ENCODE measurements at regions not wholly inside any gene's neighbourhood (a gene's known extent, or its start where the extent isn't known, plus 50 kb on each side); places are given as distances from the start of the nearest gene placed in this dataset.

DNA sequence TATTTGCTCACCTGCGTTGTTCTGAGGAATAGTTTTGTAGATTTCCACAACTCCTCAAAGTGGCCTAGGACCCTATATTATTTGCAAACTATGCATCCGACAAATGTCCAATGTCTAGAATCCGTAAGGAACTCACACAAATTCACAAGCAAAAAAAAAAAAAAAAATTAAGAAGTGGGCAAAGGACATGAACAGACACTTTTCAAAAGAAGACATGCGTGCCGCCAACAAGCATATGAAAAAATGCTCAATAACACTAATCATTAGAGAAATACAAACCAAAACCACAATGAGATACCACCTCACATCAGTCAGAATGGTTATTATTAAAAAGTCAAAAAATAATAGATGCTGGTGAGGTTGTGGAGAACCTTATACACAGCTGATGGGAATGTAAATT, 398.5 kb upstream of the PROK2 start:
- no peak for TF ChIP-seq CTCF (conservative IDR thresholded peaks at IDR 0.05; ENCODE audit: low read depth, low read length)
- Histone ChIP-seq H3K4me1 (ENCODE audit: low read depth, poor library complexity, severe bottlenecking) (peaks cover 9% of the 10 kb centered on the region), H3K27ac (no peak overlapping the region), H3K36me3 (ENCODE audit: insufficient read depth) (no peaks in the 10 kb centered on the region), H3K4me2 (no peak overlapping the region), H3K9ac (no peak overlapping the region), H3K4me3 (IDR thresholded peaks at IDR 0.05; ENCODE audit: insufficient read depth, low read depth, low read length) (no peak overlapping the region), H3K79me2 (ENCODE audit: insufficient read depth, low read depth) (no peaks in the 10 kb centered on the region), H4K20me1 (ENCODE audit: insufficient read depth) (no peaks in the 10 kb centered on the region), H3K27me3 (ENCODE audit: insufficient read depth, low read depth) (peaks cover 2% of the 10 kb centered on the region; the same call in 1 of the 2 replicates), H2AFZ (ENCODE audit: low read depth) (no peak overlapping the region)

DNA sequence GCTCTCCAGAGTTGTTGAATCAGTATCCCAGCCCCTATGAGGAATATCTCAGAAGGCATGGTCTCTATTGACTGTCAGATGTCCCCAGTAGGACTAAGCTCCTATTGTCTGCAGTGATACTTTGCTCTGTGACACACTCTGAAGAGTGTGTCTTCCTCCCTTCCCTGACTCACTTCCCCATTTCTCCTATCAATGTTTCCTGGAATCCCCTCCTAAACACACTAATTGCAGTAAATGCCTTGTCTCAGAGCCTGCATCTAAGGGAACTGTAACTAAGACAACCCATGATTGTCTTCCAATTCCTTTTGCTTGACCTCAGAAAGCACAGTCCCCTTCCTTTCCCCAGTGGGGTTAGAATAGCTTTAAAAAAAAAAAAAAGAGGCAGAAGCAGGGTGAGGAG, 397.3 kb upstream of the PROK2 start:
- H3K36me3 ChIP-seq (ENCODE audit: insufficient read depth) = no peaks in the 10 kb centered on the region
- H3K4me3 ChIP-seq (IDR thresholded peaks at IDR 0.05; ENCODE audit: insufficient read depth, low read depth, low read length) = no peak overlapping the region
- no peak overlapping the region for H3K4me2 ChIP-seq
- H3K27me3 ChIP-seq (ENCODE audit: insufficient read depth, low read depth) = peaks cover 4% of the 10 kb centered on the region; the same call in 1 of the 2 replicates
- no peaks in the 10 kb centered on the region for H4K20me1 ChIP-seq (ENCODE audit: insufficient read depth)
- no peak overlapping the region for H2AFZ ChIP-seq (ENCODE audit: low read depth)
- no peak for TF ChIP-seq CTCF (conservative IDR thresholded peaks at IDR 0.05; ENCODE audit: low read depth, low read length)
- no peaks in the 10 kb centered on the region for H3K79me2 ChIP-seq (ENCODE audit: insufficient read depth, low read depth)
- no peak overlapping the region for H3K9ac ChIP-seq
- H3K4me1 ChIP-seq (ENCODE audit: low read depth, poor library complexity, severe bottlenecking) = peaks cover 20% of the 10 kb centered on the region
- H3K27ac ChIP-seq = no peak overlapping the region

DNA sequence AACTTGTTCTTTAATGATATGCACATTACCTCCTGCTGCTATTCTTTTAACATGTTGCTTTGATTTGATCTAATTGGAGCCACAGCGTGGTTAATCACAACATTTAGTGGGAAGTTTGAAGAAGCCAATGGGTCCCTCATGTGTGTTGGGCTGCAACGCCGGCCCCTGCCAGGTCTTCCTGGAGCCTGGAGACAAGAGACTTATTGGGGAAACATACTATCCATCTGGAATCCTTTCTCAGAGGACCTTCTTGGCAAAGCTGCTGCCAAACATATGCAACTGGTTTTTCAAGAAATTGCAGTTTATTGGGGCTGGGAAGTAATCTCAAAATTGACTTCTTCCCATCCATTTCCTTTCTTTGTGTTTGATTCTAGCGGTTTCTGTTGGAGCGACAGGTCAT, 396.3 kb upstream of the PROK2 start:
- no peak overlapping the region for H2AFZ ChIP-seq (ENCODE audit: low read depth)

GRCh38 chr3:72180405-72180804, 395.5 kb upstream of the PROK2 start:
- no peak for TF ChIP-seq CTCF (conservative IDR thresholded peaks at IDR 0.05; ENCODE audit: low read depth, low read length)
- Histone ChIP-seq H3K9ac (no peak overlapping the region), H3K27ac (no peak overlapping the region), H3K36me3 (ENCODE audit: insufficient read depth) (no peaks in the 10 kb centered on the region), H3K4me2 (no peak overlapping the region), H3K27me3 (ENCODE audit: insufficient read depth, low read depth) (peaks cover 4% of the 10 kb centered on the region; the same call in 1 of the 2 replicates), H2AFZ (ENCODE audit: low read depth) (no peak overlapping the region), H4K20me1 (ENCODE audit: insufficient read depth) (no peaks in the 10 kb centered on the region), H3K4me3 (IDR thresholded peaks at IDR 0.05; ENCODE audit: insufficient read depth, low read depth, low read length) (no peak overlapping the region), H3K79me2 (ENCODE audit: insufficient read depth, low read depth) (no peaks in the 10 kb centered on the region), H3K4me1 (ENCODE audit: low read depth, poor library complexity, severe bottlenecking) (peaks cover 37% of the 10 kb centered on the region)

More for the DNA sequence above, 396.3 kb upstream of the PROK2 start:
- Histone ChIP-seq H3K36me3 (ENCODE audit: insufficient read depth) (no peaks in the 10 kb centered on the region), H3K4me3 (IDR thresholded peaks at IDR 0.05; ENCODE audit: insufficient read depth, low read depth, low read length) (no peak overlapping the region), H3K27ac (no peak overlapping the region), H4K20me1 (ENCODE audit: insufficient read depth) (no peaks in the 10 kb centered on the region), H3K79me2 (ENCODE audit: insufficient read depth, low read depth) (no peaks in the 10 kb centered on the region), H3K4me2 (no peak overlapping the region), H3K4me1 (ENCODE audit: low read depth, poor library complexity, severe bottlenecking) (peaks cover 29% of the 10 kb centered on the region), H3K27me3 (ENCODE audit: insufficient read depth, low read depth) (peaks cover 4% of the 10 kb centered on the region; the same call in 1 of the 2 replicates), H3K9ac (no peak overlapping the region)
- no peak for TF ChIP-seq CTCF (conservative IDR thresholded peaks at IDR 0.05; ENCODE audit: low read depth, low read length)
